Renal cortex interstitium (tissue), 11 donors: ENCODE measurements at regions not wholly inside any gene's neighbourhood (a gene's known extent, or its start where the extent isn't known, plus 50 kb on each side); places are given as distances from the start of the nearest gene placed in this dataset.
"Not testable (repeated sequence)": the region's sequence is repeated elsewhere in the genome, so short reads cannot be mapped to it uniquely, and the experiment has no call there.

Experiments used
- DNase-seq, 11 donors: peaks; one replicate each; pipeline ENCODE4 v3.0.0-alpha.2; 2013; ENCODE audit warnings: low read depth in 9 of 11, low spot score in 4 of 11; ENCODE audit errors: extremely low read depth in 1 of 11

GRCh38 chr1:90864681-90865080, 147.6 kb upstream of the BARHL2 start:
- no peak for DNase-seq

- no peak for DNase-seq
These were observed 145.7 kb upstream of the BARHL2 start for GRCh38 chr1:90862782-90863181.

GRCh38 chr1:90861421-90861820, 144.3 kb upstream of the BARHL2 start:
- not testable (repeated sequence) for DNase-seq

- no peak for DNase-seq
These were observed 139.4 kb upstream of the BARHL2 start for GRCh38 chr1:90856463-90857007.

GRCh38 chr1:90854397-90854924, 137.4 kb upstream of the BARHL2 start:
- DNase-seq: no peak

- no peak for DNase-seq
These were observed 134.6 kb upstream of the BARHL2 start for GRCh38 chr1:90851711-90852050.

GRCh38 chr1:90850898-90851710, 134.0 kb upstream of the BARHL2 start:
- DNase-seq: peak in 6 of 11 donors; percentile 42 to 61 (median 52)

- no peak for DNase-seq
These were observed 133.2 kb upstream of the BARHL2 start for GRCh38 chr1:90850181-90850897.

- no peak for DNase-seq
These were observed 124.4 kb upstream of the BARHL2 start for GRCh38 chr1:90841473-90841872.

- DNase-seq: no peak
These were observed 123.2 kb upstream of the BARHL2 start for GRCh38 chr1:90840352-90840751.

GRCh38 chr1:90839323-90839722, 122.2 kb upstream of the BARHL2 start:
- DNase-seq: no peak

- DNase-seq: no peak
These were observed 121.6 kb upstream of the BARHL2 start for GRCh38 chr1:90838720-90839119.

- DNase-seq: no peak
These were observed 120.3 kb upstream of the BARHL2 start for GRCh38 chr1:90837420-90837819.

GRCh38 chr1:90836345-90836679, 119.2 kb upstream of the BARHL2 start:
- DNase-seq: no peak

- DNase-seq: no peak
These were observed 118.7 kb upstream of the BARHL2 start for GRCh38 chr1:90835661-90836344.

GRCh38 chr1:90834886-90835660, 118.0 kb upstream of the BARHL2 start:
- DNase-seq: no peak

- DNase-seq: no peak
These were observed 117.3 kb upstream of the BARHL2 start for GRCh38 chr1:90834354-90834885.

GRCh38 chr1:90833466-90834110, 116.5 kb upstream of the BARHL2 start:
- DNase-seq: no peak
